Progenitor cell of endocrine pancreas (in vitro differentiated cells): ENCODE measurements at regions not wholly inside any gene's neighbourhood (a gene's known extent, or its start where the extent isn't known, plus 50 kb on each side); places are given as distances from the start of the nearest gene placed in this dataset.

Source experiments
- DNase-seq: peaks from one replicate; pipeline ENCODE4 v3.0.0; 2021; ENCODE audit warnings: low spot score; ENCODE audit not compliant: unreplicated experiment
- H3K27ac Mint-ChIP-seq: 2 replicates; pipeline ENCODE4 v1.8.0; 2021; ENCODE audit warnings: mild to moderate bottlenecking, moderate library complexity, mixed read lengths
- H3K27me3 Mint-ChIP-seq: 2 replicates; pipeline ENCODE4 v1.8.0; 2021; ENCODE audit warnings: mixed read lengths
- H3K36me3 Mint-ChIP-seq: 2 replicates; pipeline ENCODE4 v1.8.0; 2022; ENCODE audit warnings: mixed read lengths; ENCODE audit not compliant: insufficient read depth
- H3K4me1 Mint-ChIP-seq: 2 replicates; pipeline ENCODE4 v1.8.0; 2021; ENCODE audit warnings: low read depth, mixed read lengths
- H3K4me3 Mint-ChIP-seq: 2 replicates; pipeline ENCODE4 v1.8.0; 2021; ENCODE audit warnings: low read depth, mild to moderate bottlenecking, moderate library complexity, mixed read lengths
- H3K9me3 Mint-ChIP-seq: 2 replicates; pipeline ENCODE4 v1.8.0; 2021; ENCODE audit warnings: low read depth, mixed read lengths
- CTCF ChIP-seq: fragments of 200-600 bp; sonication (generic); IDR thresholded peaks from one replicate; pipeline ENCODE4 v1.5.0; 2021; ENCODE audit warnings: antibody characterized with exemption, mild to moderate bottlenecking; ENCODE audit not compliant: unreplicated experiment

GRCh38 chr1:186513526-186513925, 52.6 kb upstream of the PDC start:
- no peak overlapping the region for H3K4me3 Mint-ChIP-seq
- no peak overlapping the region for H3K27ac Mint-ChIP-seq
- TF ChIP-seq CTCF: no peak
- H3K4me1 Mint-ChIP-seq: peaks cover 4% of the 10 kb centered on the region
- no peaks in the 10 kb centered on the region for H3K27me3 Mint-ChIP-seq
- peaks cover 6% of the 10 kb centered on the region for H3K9me3 Mint-ChIP-seq
- H3K36me3 Mint-ChIP-seq: no peaks in the 10 kb centered on the region
- DNase-seq: no peak

- Mint-ChIP-seq H3K4me1 (peaks cover 1% of the 10 kb centered on the region), H3K36me3 (no peaks in the 10 kb centered on the region), H3K9me3 (peaks cover 10% of the 10 kb centered on the region), H3K27ac (no peak overlapping the region), H3K27me3 (no peaks in the 10 kb centered on the region), H3K4me3 (no peak overlapping the region)
- TF ChIP-seq CTCF: no peak
- DNase-seq: no peak
These were observed 52.0 kb upstream of the PDC start for GRCh38 chr1:186512698-186513457.

GRCh38 chr1:186511761-186512637, 51.1 kb upstream of the PDC start:
- DNase-seq: no peak
- Mint-ChIP-seq H3K4me3 (no peak overlapping the region), H3K36me3 (peaks cover under 1% of the 10 kb centered on the region), H3K4me1 (peaks cover 1% of the 10 kb centered on the region), H3K27ac (no peak overlapping the region), H3K9me3 (peaks cover 12% of the 10 kb centered on the region), H3K27me3 (no peaks in the 10 kb centered on the region)
- TF ChIP-seq CTCF: no peak
